ENCODE measurements at regions not wholly inside any gene's neighbourhood (a gene's known extent, or its start where the extent isn't known, plus 50 kb on each side); places are given as distances from the start of the nearest gene placed in this dataset.

- no peak for DNase-seq
Observed at GRCh38 chr5:27290172-27290571, 251.8 kb upstream of the CDH9 start.

- DNase-seq: no peak
Observed at GRCh38 chr5:27276119-27276518, 237.7 kb upstream of the CDH9 start.

- no peak for DNase-seq
Observed at GRCh38 chr5:27275345-27275744, 237.0 kb upstream of the CDH9 start.

- no peak for DNase-seq
Observed at GRCh38 chr5:27269766-27270165, 231.4 kb upstream of the CDH9 start.

GRCh38 chr5:27267209-27267824 lies 228.9 kb upstream of the CDH9 start:
- DNase-seq: no peak

- DNase-seq: no peak
Observed at GRCh38 chr5:27266184-27266583, 227.8 kb upstream of the CDH9 start.

GRCh38 chr5:27257696-27258095 lies 219.3 kb upstream of the CDH9 start:
- DNase-seq: no peak

- no peak for DNase-seq
Observed at GRCh38 chr5:27252911-27253310, 214.5 kb upstream of the CDH9 start.

- no peak for DNase-seq
Observed at GRCh38 chr5:27242258-27242626, 203.9 kb upstream of the CDH9 start.

GRCh38 chr5:27241564-27242257 lies 203.3 kb upstream of the CDH9 start:
- DNase-seq: no peak

- DNase-seq: no peak
Observed at GRCh38 chr5:27240791-27241190, 202.4 kb upstream of the CDH9 start.

- DNase-seq: no peak
Observed at GRCh38 chr5:27234916-27235315, 196.5 kb upstream of the CDH9 start.

GRCh38 chr5:27221410-27221809 lies 183.0 kb upstream of the CDH9 start:
- no peak for DNase-seq

GRCh38 chr5:27220752-27221151 lies 182.4 kb upstream of the CDH9 start:
- DNase-seq: no peak

GRCh38 chr5:27217977-27218376 lies 179.6 kb upstream of the CDH9 start:
- no peak for DNase-seq

GRCh38 chr5:27217155-27217956 lies 179.0 kb upstream of the CDH9 start:
- DNase-seq: no peak

GRCh38 chr5:27216367-27216950 lies 178.1 kb upstream of the CDH9 start:
- no peak for DNase-seq

- no peak for DNase-seq
Observed at GRCh38 chr5:27208051-27208450, 169.7 kb upstream of the CDH9 start.

- no peak for DNase-seq
Observed at GRCh38 chr5:27191786-27192510, 153.6 kb upstream of the CDH9 start.

GRCh38 chr5:27172693-27173092 lies 134.3 kb upstream of the CDH9 start:
- DNase-seq: no peak

- no peak for DNase-seq
Observed at GRCh38 chr5:27171761-27172261, 133.4 kb upstream of the CDH9 start.

- no peak for DNase-seq
Observed at GRCh38 chr5:27158775-27159174, 120.4 kb upstream of the CDH9 start.

GRCh38 chr5:27158171-27158570 lies 119.8 kb upstream of the CDH9 start:
- no peak for DNase-seq

Measured in effector CD8-positive, alpha-beta T cell (primary cell).